Muscle of back (tissue), 3 donors: ENCODE measurements at regions not wholly inside any gene's neighbourhood (a gene's known extent, or its start where the extent isn't known, plus 50 kb on each side); places are given as distances from the start of the nearest gene placed in this dataset.
"Not testable (repeated sequence)": the region's sequence is repeated elsewhere in the genome, so short reads cannot be mapped to it uniquely, and the experiment has no call there.

Experiments
- DNase-seq, 3 donors: peaks; one replicate each; pipeline versions ENCODE4 v3.0.0 to v3.0.0-alpha.2; 2013

DNA sequence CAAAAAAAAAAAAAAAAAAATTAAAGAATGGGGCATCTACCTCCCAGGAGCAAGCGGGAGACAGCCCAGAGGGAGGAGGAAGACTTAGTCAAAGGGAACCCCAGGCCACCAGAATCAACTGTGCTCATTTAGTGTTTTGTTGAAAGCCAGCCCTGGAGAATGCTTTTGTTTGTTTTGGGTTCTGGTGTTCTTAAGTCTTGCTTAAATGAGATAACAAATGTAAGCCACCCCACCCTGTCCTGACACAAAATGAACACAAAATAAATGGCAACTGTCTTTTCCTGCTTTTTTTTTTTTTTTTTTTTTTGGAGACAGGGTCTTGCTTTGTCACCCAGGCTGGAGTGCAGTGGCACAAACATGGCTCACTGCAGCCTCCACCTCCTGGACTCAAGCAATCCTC is 165.0 kb upstream of the JARID2 start:
- DNase-seq = no peak

DNA sequence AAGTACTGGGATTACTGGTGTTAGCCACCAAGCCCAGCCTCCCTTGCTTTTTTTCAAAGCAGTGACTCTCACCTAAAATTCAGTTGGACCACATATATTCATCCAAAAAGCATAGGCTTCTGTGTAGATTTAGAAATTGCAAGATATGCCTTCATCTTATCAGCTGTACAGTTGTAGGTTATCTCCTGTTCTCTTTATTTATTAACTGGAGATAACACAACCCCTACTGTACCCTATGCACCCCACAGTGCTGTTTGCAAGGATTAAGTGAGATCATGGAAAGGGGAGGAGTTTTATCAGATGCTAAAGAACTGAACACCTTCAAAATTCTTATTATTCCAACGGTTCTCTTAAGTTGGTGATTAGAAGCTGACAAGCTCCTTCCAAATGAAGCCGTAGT is 164.4 kb upstream of the JARID2 start:
- DNase-seq = no peak

DNA sequence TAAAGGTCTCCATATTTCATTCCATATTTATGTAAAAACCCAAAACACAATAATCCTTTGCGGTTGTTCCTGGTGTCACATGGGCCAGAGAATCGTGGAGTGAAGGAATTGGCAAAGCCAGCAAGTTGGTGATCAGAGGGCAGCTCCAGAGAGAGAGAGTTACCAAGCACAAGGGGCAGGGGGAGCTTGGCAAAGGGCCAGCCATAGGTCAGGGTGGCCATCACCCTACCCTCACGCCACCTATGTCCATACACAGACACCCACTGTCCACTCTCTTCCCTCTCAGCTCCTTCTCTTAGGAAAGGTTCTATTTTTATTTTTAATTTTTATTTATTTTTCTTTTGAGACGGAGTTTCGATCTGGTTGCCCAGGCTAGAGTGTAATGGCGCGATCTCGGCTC is 163.2 kb upstream of the JARID2 start:
- DNase-seq = no peak

DNA sequence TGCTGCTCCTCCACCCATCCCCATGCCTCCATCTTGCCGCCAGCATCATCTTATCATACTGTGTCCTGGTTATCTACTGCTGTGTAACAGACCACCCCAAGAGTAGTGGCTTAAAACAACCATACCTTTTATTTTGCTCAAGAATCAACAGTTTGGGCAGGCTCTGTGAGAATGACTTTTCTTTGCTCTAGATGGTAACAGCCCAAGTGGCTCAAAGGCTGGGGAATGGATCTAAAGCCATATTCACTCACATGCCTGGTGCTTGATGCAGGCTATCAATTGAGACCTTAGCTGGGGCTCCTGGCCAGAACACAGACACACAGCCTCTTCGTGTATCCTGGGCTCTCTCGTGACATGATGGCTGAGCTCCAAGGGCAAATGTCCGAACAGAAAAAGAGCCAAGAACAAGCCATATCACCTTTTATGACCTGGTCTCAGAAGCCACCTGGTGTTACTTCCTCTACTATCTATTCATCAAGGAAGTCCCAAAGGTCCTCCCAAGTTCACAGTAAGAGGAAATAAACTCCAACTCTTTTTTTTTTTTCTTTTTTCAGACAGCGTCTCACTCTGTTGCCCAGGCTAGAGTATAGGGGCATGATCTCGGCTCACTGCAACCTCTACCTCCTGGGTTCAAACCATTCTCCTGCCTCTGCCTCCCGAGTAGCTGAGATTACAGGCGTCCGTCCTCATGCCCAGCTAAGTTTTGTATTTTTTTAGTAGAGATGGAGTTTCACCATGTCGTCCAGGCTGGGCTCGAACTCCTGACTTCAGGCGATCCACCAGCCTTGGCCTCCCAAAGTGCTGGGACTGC is 159.3 kb upstream of the JARID2 start:
- DNase-seq = no peak

DNA sequence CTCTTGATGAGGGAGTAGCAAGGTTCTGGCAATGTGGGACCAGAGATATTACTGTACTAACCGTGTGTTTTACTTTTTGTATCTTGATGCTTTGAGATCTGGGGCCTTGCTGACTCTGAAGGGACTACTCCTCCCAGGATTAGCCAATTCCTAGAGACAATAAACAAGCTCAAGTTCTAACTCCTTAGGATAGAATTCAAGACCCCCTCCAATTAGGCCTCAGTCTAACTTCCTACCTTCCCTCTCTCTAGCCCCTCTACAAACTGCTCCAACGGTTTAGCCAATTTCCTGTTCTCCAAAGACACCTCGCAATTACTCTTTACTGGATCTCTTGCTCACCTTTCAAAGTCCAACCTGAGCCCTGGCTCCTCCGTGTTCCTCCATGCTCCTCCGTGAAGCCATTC is 158.7 kb upstream of the JARID2 start:
- no peak for DNase-seq

DNA sequence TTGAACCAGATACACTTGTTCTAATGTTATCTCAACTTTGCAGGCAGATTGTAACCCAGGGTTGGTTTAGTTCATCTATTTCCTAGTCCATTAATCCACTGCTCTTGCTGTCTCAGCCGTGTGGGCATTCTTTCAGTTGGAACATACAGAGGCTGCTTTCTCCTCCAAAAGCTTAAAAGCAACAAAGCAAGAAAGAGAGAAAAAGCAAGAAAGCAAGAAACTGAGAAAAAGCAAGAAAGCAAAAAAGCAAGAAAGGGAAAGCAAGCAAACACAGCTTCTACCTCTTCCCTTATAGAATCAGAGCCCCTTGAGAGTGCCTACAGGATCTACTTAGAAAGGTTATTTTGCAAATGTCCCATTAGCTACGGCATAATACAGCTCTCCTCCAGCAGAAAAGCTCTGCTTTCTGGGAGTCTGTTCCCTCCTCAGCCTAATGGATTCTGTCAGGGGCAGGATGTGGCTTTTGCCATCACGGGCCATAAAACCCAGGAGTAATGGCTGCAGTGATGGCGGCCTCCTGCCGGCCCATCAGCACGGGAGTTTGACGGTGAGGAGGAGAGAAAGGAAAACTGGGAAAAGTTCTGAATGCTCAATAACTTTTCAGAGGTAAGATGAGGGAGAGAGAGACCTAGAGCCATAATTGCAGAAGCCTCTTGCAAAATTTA is 156.8 kb upstream of the JARID2 start:
- no peak for DNase-seq

DNA sequence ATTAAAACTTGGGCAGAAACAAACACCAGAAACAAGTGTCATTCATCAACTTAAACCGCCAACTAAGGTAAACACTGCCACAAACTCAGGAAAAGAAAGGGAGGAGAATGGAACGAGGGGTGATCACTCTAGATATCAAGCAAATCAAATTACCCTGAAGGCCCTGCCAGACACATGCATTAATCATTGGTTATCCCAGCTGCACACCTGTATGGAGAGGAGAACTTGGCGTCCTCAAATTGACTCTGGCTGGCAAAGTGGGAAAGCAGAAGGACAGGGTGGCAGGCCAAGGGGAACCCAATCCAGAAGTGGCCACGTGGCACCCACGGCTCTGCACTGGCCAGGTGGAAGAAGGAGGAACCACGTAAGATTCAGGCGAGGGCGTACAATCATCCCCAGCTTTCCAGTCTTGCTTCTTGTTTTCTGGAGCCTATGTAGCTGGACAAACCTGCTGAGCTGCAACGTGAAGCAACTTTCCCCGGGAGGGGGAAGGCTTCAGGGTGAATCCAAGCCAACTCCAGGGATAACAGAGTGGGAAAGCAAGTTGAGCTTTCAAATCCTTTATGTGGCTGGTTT is 156.2 kb upstream of the JARID2 start:
- peak in 2 of 3 donors; percentile 14 to 61 for DNase-seq

DNA sequence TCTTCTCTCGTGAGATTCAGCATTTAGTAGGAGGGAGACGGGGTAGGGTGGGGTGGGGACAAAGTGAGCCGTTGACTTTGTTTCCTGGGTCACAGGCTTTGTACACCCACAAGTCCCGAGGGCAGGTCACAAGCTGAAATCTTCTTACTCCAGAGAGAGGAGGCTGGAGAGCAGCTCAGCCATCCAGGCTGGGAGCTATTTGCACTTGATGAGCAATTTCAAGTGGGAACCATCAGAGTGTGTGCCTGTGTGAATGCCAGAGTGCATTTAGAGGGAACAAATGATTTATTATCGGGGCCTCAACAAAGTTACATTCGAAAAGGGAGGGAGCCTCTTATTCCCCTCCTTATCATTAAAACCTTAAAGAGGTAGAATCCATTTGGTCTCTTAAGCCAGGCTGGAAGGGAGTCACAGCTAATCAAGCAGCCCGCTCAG is 155.7 kb upstream of the JARID2 start:
- peak in 2 of 3 donors; percentile 23 to 69 for DNase-seq

DNA sequence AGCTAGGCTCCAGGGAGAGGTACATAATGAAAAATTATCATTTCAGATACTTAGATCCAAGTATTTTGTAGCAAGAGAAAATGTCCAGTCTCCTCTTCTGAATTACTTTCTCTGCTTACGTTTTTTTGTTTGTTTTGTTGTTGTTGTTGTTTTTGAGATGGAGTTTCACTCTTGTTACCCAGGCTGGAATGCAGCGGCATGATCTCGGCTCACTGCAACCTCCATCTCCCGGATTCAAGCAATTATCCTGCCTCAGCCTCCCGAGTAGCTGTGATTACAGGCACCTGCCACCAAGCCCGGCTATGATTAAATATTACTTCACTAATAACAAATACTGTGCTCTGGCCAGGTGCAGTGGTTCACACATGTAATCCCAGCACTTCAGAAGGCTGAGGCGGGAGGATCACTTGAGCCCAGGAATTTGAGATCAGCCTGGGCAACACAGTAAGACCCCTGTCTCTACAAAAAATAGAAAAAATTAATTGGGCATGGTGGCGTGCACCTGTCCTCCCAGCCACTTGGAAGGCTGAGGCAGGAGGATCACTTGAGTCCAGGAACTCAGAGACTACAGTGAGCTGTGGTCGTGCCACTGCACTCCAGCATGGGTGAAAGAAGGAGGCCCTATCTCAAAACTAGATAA is 155.0 kb upstream of the JARID2 start:
- DNase-seq = no peak

DNA sequence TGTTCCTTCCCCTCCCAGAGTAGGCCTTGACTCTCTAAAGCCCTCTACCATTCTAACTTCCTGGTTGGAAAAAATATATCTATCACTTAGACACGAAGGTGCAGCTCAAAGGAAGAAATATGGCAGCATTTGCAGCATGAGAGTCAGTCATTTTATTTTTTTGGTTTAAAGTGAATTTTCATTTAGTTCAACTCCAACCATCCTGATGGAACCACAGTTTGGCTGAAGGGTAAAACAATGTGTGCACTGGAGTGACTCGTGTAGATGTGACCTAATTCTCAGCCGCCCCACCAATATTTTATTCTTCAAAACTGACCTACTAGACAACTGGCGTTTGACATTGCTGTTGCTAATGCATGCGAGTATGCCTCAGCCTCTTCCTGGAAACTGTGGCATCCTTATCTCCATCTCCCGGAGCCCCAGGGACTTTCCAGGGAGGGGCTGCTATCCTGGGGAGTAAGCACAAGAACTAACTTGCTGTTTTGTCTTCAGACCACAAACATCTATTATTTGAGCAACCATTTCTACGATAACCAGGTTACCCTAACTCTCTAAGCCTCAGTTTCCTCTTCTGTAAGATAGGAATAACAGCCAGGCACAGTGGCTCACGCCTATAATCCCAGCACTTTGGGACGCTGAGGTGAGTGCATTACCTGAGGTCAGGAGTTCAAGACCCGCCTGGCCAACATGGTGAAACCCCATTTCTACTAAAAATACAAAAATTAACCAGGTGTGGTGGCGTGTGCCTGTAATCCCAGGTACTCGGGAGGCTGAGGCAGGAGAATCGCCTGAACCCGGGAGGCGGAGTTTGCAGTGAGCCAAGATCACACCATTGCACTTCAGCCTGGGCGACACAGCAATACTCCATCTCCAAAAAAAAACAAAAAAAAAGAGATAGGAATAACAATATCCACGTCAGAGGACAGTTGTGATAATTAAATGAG is 148.7 kb upstream of the JARID2 start:
- DNase-seq = no peak

DNA sequence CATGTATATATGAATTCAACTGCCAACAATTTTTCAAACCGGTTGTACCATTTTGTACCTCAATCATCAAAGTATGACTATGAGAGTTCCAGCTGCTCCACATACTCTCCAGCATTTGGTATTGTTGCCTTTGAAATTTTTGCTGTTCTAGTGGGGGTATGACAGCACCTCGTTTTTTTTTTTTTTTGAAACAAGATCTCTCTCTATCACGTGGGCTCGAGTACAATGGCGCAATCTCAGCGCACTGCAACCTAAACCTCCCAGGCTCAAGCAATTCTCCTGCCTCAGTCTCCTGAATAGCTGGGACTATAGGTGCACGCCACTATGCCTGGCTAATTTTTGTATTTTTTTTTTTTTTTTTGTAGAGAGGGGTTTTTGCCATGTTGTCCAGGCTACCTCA is 144.7 kb upstream of the JARID2 start:
- DNase-seq = no peak

DNA sequence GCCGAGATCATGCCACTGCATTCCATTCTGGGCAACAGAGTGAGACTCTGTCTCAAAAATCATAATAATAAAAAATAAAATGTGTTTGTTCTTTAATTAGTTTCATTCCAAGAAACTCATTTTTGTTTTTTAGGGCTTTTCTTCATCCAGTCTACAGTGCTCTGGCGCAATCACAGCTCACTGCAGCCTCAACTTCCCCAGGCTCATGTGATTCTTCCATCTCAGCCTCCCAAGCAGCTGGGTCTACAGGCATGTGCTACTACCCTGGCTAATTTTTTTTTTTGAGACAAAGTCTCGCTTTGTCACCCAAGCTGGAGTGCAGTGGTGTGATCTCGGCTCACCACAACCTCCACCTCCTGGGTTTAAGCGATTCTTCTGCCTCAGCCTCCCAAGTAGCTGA is 143.6 kb upstream of the JARID2 start:
- no peak for DNase-seq

DNA sequence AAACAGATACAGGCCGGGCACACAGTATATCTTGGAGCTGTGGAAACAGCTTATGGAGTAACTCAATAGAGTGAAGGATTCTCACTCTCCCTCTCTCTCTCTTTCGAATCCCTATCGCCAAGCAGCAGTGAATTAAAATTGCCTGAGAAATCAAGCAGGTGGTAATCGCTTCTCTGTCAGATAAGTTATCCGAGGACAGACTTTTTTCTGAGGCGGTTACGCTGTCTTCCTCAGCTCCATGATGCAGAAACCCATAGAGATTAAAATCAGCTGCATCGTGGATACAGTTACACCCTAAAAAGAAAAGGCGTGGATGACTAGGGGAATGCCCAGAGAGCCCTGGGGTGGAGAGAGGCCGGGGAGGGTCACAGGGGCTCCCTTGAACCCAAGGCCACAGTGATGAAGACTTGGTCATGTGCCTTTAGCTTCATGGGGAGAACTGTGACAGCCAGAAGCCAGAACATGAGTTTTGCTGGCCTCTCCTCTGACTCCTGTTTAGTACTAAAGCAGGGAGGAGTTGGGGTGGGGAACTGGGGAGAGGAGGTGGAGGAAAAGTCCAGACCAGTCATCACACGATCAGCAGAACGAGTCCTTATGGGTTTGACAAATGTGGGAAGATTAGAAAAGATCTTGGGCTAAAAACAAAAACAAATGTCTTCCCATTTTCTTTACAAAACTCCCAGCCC is 138.8 kb upstream of the JARID2 start:
- DNase-seq = no peak

DNA sequence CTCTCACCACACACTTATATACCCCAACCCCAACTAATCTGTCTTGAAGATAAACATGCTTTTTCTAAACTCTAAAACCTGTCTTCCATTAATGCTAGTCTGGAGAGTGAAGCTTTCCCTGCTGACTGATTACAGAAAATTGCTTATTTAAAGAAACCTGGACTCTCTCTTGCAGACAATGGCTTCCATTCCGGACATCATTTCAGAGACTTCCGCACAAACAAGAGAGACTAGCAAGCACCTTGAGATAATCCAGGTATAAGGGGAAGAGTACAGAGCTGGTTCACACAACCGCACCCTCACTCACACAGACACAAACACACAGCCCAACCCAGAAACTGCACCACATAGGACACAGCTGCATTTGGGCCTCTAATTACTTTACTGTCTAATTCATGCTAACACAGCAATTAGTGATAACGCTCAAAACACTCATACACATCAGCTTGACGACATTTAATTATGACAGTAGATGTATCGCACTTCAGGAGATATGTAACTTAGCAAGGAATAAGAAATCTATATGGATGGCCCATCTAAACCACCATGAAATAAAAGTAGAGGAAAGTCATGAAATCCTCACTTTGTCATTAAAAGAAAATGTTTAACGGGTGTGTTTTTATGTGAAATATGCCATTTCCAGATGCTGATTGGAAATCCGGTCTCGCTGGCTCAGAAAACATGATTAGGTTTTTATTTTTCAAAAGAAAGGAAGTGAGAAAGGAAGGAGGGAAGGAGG is 138.1 kb upstream of the JARID2 start:
- no peak for DNase-seq

DNA sequence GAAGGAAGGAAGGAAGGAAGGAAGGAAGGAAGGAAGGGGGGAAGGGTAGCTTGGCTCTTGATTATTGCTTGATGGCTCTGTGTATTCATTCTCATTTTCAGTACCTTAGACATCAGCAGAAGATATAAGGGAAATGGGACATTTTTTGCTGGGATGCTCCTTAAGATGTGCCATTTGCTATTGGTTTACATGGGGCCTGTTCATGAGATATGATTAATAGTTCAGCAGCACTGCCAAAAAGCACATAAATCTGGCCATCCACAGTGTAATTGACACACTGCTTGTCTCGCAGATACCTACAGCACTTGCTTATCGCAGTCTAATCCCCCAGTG is 137.5 kb upstream of the JARID2 start:
- no peak for DNase-seq

DNA sequence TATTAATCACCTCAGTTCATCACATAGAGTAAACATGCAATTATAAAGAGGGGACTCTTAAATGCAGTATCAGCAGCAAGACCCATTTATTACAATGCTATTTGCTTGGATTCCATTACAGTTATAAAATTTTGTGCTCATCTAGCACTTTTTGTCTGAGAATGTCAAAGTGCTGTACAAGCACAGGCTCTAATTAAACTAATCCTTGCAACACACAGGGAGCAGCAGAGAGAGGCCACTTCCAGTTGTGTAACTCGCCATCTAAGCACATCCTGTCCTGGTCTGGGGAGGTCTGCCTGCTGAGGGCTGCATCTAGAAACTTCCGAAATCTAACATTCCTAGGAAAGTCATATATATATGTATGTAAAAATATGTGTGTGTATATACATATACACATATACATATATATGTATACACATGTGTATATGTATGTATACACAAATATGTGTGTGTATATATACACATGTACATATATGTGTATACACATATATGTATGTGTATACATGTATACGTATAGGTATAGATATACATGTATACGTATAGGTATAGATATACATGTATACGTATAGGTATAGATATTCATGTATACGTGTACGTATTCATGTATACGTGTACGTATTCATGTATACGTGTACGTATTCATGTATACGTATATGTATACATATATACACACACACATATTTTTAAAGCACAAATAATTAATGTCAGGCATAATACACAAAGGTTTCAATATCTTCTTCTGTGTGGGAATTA is 136.4 kb upstream of the JARID2 start:
- DNase-seq = no peak

DNA sequence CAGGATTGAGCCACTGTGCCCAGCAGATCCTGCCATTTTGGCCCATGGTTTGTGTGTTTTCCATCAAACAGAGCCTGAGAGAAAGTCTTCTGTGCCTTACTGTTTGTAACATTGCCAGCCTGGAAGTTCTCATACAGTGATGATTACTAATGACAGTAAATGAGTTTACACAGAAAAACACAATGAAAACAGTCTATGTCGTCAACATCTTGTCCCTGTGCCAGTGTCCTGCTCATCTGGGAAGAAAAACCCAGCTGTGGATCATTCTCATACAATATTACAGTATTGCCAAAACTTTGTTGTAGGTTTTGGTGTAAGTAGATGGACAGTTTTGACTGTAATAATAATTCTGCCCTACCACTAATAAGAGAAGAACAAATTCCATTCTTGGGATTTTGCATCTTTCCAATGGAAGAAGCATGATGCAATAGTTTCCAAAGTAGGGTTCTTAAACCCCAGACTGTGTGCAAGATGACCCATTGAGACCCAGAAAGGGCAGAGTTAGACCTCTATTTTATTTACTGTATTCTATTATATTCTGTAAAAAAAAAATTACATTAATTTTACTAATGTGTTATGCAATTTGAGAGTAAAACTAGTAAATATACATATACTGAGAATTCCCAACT is 135.0 kb upstream of the JARID2 start:
- no peak for DNase-seq

DNA sequence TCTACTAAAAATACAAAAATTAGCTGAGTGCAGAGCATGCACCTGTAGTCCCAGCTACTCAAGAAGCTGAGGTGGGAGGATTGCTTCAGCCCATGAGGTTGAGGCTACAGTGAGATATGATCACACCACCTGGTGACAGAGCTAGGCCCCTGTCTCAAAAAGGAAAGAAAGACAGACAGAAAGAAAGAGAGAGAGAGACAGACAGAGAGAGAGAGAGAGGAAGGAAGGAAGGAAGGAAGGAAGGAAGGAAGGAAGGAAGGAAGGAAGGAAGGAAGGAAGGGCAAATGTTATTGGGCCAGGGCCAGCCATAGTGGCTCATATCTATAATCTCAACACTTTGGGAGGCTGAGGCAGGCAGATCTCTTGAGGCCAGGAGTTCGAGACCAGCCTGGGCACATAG is 134.3 kb upstream of the JARID2 start:
- DNase-seq = not testable (repeated sequence)

DNA sequence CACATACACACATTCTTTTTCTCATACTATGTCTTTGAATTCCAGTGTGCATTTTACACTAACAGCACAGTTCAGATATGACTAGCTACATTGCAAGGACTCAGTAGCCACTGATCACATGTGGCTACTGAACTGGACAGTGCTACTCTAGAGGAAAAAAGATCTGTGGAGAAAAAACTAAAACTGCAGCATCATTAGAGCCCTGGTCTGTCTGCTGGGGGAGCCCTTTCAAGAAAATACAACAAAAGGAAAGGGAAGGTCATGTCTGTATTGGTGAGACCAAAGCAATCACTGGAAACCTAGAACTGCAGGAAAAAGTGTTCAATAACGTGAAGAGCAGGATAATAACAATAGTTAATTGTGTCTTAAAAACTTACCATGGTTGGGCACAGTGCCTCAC is 132.3 kb upstream of the JARID2 start:
- DNase-seq = no peak
